H1 (cell line): ENCODE measurements at regions not wholly inside any gene's neighbourhood (a gene's known extent, or its start where the extent isn't known, plus 50 kb on each side); places are given as distances from the start of the nearest gene placed in this dataset.

Experiments used
- CTCF ChIA-PET: fragments of 300-600 bp; sonication (Branson Sonifier 250); formaldehyde crosslinking; loops from one replicate; lab custom pipeline; 2021; ENCODE audit not compliant: partially characterized antibody; lab: Charles Lee
- POLR2A ChIA-PET: fragments of 300-600 bp; sonication (Branson Sonifier 250); formaldehyde crosslinking; loops from one replicate; lab custom pipeline; 2021; ENCODE audit warnings: inconsistent platforms; ENCODE audit not compliant: partially characterized antibody; lab: Charles Lee
- DNase-seq, 2 experiments: peaks; one replicate each; pipeline versions ENCODE4 v3.0.0 to v3.0.0-alpha.2; 2010 to 2022; ENCODE audit warnings: low spot score in 2 of 2, low read depth in 1 of 2, mixed read lengths in 1 of 2
- FAIRE-seq: peaks from 2 replicates; lab custom pipeline; 2011; peaks lifted over from hg19 to GRCh38; lab: Jason Lieb, UNC
- H2AFZ ChIP-seq: 2 replicates; pipeline ENCODE4 v1.8.1; 2012; ENCODE audit warnings: low read length, inconsistent platforms
- H2AK5ac ChIP-seq: 2 replicates; pipeline ENCODE4 v1.6.1; 2013; ENCODE audit warnings: low read depth, low read length
- H2BK120ac ChIP-seq: replicated peaks from 2 replicates; pipeline ENCODE3; 2013; ENCODE audit warnings: low read depth, low read length, inconsistent platforms
- H2BK12ac ChIP-seq: 2 replicates; pipeline ENCODE4 v1.6.1; 2013; ENCODE audit warnings: low read depth, low read length
- H2BK15ac ChIP-seq: 2 replicates; pipeline ENCODE4 v1.6.1; 2013; ENCODE audit warnings: low read length
- H2BK20ac ChIP-seq: 2 replicates; pipeline ENCODE4 v1.6.1; 2013; ENCODE audit warnings: low read length
- H2BK5ac ChIP-seq: 2 replicates; pipeline ENCODE4 v1.6.1; 2013; ENCODE audit warnings: low read depth, low read length
- H3K14ac ChIP-seq: 2 replicates; pipeline ENCODE4 v1.6.1; 2013; ENCODE audit warnings: inconsistent platforms; ENCODE audit not compliant: insufficient read length
- H3K18ac ChIP-seq: 2 replicates; pipeline ENCODE4 v1.6.1; 2013; ENCODE audit warnings: low read length; ENCODE audit errors: extremely low read depth
- H3K23ac ChIP-seq: 2 replicates; pipeline ENCODE4 v1.6.1; 2013; ENCODE audit warnings: inconsistent platforms; ENCODE audit not compliant: insufficient read length
- H3K23me2 ChIP-seq: 2 replicates; pipeline ENCODE4 v1.6.1; 2013; ENCODE audit warnings: low read depth, low read length
- H3K27ac ChIP-seq: 2 replicates; pipeline ENCODE4 v1.6.1; 2011; ENCODE audit warnings: low read depth, low read length, inconsistent platforms
- H3K27me3 ChIP-seq, 4 experiments: replicated peaks in 1 of 4; 1 replicate in 1 of 4; 2 replicates in 3 of 4; pipeline versions ENCODE4 v1.6.1 to v1.8.1; 2011 to 2013; ENCODE audit warnings: low read length in 3 of 4, mild to moderate bottlenecking in 3 of 4, inconsistent platforms in 2 of 4, mixed read lengths in 2 of 4, moderate library complexity in 1 of 4; ENCODE audit not compliant: control insufficient read depth in 3 of 4, insufficient read depth in 3 of 4; ENCODE audit errors: extremely low read depth in 1 of 4
- H3K36me3 ChIP-seq, 4 experiments: 2 replicates each; pipeline versions ENCODE4 v1.6.1 to v1.8.1; 2011 to 2013; ENCODE audit warnings: mild to moderate bottlenecking in 4 of 4, low read length in 3 of 4, moderate library complexity in 2 of 4, control low read depth in 1 of 4, inconsistent platforms in 1 of 4; ENCODE audit not compliant: insufficient read depth in 4 of 4, control insufficient read depth in 2 of 4
- H3K4ac ChIP-seq: replicated peaks from 2 replicates; pipeline ENCODE3; 2013; ENCODE audit warnings: low read length, low read depth, mixed read lengths, inconsistent platforms; ENCODE audit not compliant: insufficient read length
- H3K4me1 ChIP-seq, 4 experiments: replicated peaks in 1 of 4; 1 replicate in 1 of 4; 2 replicates in 3 of 4; pipeline versions ENCODE4 v1.6.1 to v1.8.1; 2011 to 2013; ENCODE audit warnings: low read length in 3 of 4, inconsistent platforms in 2 of 4, mixed read lengths in 1 of 4; ENCODE audit not compliant: insufficient read depth in 4 of 4, control insufficient read depth in 3 of 4
- H3K4me2 ChIP-seq, 2 experiments: 2 replicates each; pipeline versions ENCODE4 v1.6.1 to v1.8.1; 2011 to 2013; ENCODE audit warnings: low read depth in 2 of 2, low read length in 2 of 2, control low read depth in 1 of 2, inconsistent platforms in 1 of 2, mild to moderate bottlenecking in 1 of 2; ENCODE audit not compliant: insufficient read depth in 1 of 2
- H3K4me3 ChIP-seq, 4 experiments: fragments of 200-600, 300-600 bp in 1 of 4; sonication (generic), shearing (Covaris generic), sonication (Bioruptor Twin) in 1 of 4; 2 replicates each; pipeline versions ENCODE4 v1.5.1 to v1.8.1; 2011 to 2016; ENCODE audit warnings: low read length in 4 of 4, low read depth in 3 of 4, control low read depth in 2 of 4, inconsistent platforms in 2 of 4, mild to moderate bottlenecking in 2 of 4, mixed read lengths in 1 of 4, moderate library complexity in 1 of 4; ENCODE audit not compliant: insufficient read depth in 2 of 4; ENCODE audit errors: extremely low read depth in 1 of 4
- H3K56ac ChIP-seq: replicated peaks from 2 replicates; pipeline ENCODE3; 2013; ENCODE audit warnings: low read depth, mild to moderate bottlenecking, mixed read lengths, low read length, inconsistent platforms; ENCODE audit not compliant: insufficient read length
- H3K79me1 ChIP-seq: 2 replicates; pipeline ENCODE4 v1.6.1; 2013; ENCODE audit warnings: low read depth, low read length, control low read depth
- H3K79me2 ChIP-seq, 2 experiments: 2 replicates each; pipeline versions ENCODE4 v1.6.1 to v1.8.1; 2012 to 2013; ENCODE audit warnings: low read length in 2 of 2, mild to moderate bottlenecking in 2 of 2, inconsistent platforms in 1 of 2; ENCODE audit not compliant: insufficient read depth in 2 of 2, control insufficient read depth in 1 of 2
- H3K9ac ChIP-seq, 4 experiments: replicated peaks in 1 of 4; 1 replicate in 1 of 4; 2 replicates in 3 of 4; pipeline versions ENCODE4 v1.6.1 to v1.8.1; 2011 to 2013; ENCODE audit warnings: low read depth in 3 of 4, low read length in 3 of 4, control low read depth in 2 of 4, mild to moderate bottlenecking in 2 of 4, moderate library complexity in 2 of 4, inconsistent platforms in 1 of 4; ENCODE audit errors: extremely low read depth in 1 of 4
- H3K9me3 ChIP-seq, 2 experiments: 2 replicates each; pipeline versions ENCODE4 v1.6.1 to v1.8.1; 2012 to 2013; ENCODE audit warnings: mild to moderate bottlenecking in 2 of 2, moderate library complexity in 2 of 2, control low read depth in 1 of 2, inconsistent platforms in 1 of 2, low read depth in 1 of 2, low read length in 1 of 2, mixed read lengths in 1 of 2; ENCODE audit not compliant: insufficient read depth in 2 of 2
- H4K20me1 ChIP-seq, 2 experiments: replicated peaks in 1 of 2; 2 replicates each; pipeline versions ENCODE3 to v1.8.1; 2011 to 2013; ENCODE audit warnings: inconsistent platforms in 2 of 2, low read length in 2 of 2, mild to moderate bottlenecking in 1 of 2; ENCODE audit not compliant: insufficient read depth in 2 of 2, control insufficient read depth in 1 of 2
- H4K5ac ChIP-seq: 2 replicates; pipeline ENCODE4 v1.6.1; 2013; ENCODE audit warnings: low read length, low read depth, mixed read lengths, inconsistent platforms; ENCODE audit not compliant: insufficient read length
- H4K8ac ChIP-seq: 2 replicates; pipeline ENCODE4 v1.8.0; 2013; ENCODE audit warnings: mild to moderate bottlenecking, moderate library complexity, low read length, inconsistent platforms; ENCODE audit not compliant: insufficient read depth; ENCODE audit errors: extremely low read depth
- H4K91ac ChIP-seq: replicated peaks from 2 replicates; pipeline ENCODE3; 2013; ENCODE audit warnings: low read length, mixed read lengths, inconsistent platforms; ENCODE audit not compliant: insufficient read length
- CBX8 ChIP-seq: fragments of 300-800, 300-1000 bp; sonication (generic); IDR thresholded peaks from 2 replicates; pipeline ENCODE4 v1.7.1; 2016; ENCODE audit warnings: low read depth, low read length, borderline replicate concordance
- CHD1 ChIP-seq: IDR thresholded peaks from 2 replicates; pipeline ENCODE4 v1.6.1; 2012; ENCODE audit warnings: low read depth, low read length, improper control_type of control experiment
- CHD2 ChIP-seq: IDR thresholded peaks from 2 replicates; pipeline ENCODE4 v1.6.1; 2012; ENCODE audit warnings: low read length, improper control_type of control experiment
- CREB1 ChIP-seq: IDR thresholded peaks from 2 replicates; pipeline ENCODE4 v1.6.1; 2012; ENCODE audit warnings: inconsistent platforms
- FOSL1 ChIP-seq: IDR thresholded peaks from 2 replicates; pipeline ENCODE4 v1.6.1; 2011; ENCODE audit warnings: mild to moderate bottlenecking, low read depth, low read length, moderate library complexity; ENCODE audit not compliant: insufficient read depth
- HDAC6 ChIP-seq: IDR thresholded peaks from one replicate; pipeline ENCODE4 v1.7.1; 2012; ENCODE audit warnings: low read depth, mild to moderate bottlenecking, inconsistent platforms, low read length, moderate library complexity
- RNF2 ChIP-seq: fragments of 200-900, 300-1000 bp; sonication (generic); IDR thresholded peaks from 2 replicates; pipeline ENCODE4 v1.7.1; 2016; ENCODE audit warnings: borderline replicate concordance, low read depth, mild to moderate bottlenecking, antibody characterized with exemption, low read length; ENCODE audit not compliant: poor library complexity, severe bottlenecking; ENCODE audit errors: missing control alignments
- SAP30 ChIP-seq: fragments of 300-600 bp; sonication (generic); IDR thresholded peaks from 2 replicates; pipeline ENCODE4 v1.7.1; 2012; ENCODE audit warnings: low read length, moderate library complexity, mild to moderate bottlenecking, inconsistent platforms; ENCODE audit not compliant: insufficient read depth, insufficient replicate concordance
- SIX5 ChIP-seq: IDR thresholded peaks from 2 replicates; pipeline ENCODE4 v1.6.1; 2011; ENCODE audit warnings: mild to moderate bottlenecking, low read depth, low read length
- SP4 ChIP-seq: IDR thresholded peaks from 2 replicates; pipeline ENCODE4 v1.6.1; 2012; ENCODE audit warnings: low read length, inconsistent platforms
- TCF12 ChIP-seq: IDR thresholded peaks from 2 replicates; pipeline ENCODE4 v1.6.1; 2011; ENCODE audit warnings: low read depth, mild to moderate bottlenecking, low read length
- ZNF274 ChIP-seq: IDR thresholded peaks from 2 replicates; pipeline ENCODE4 v1.7.0; 2012; ENCODE audit warnings: low read length, borderline replicate concordance; ENCODE audit errors: extremely low read depth
- WGBS, 2 experiments: shearing (Covaris generic) in 1 of 2; methylation state at CpG; one replicate each; pipeline versions ENCODE4 v1.1.6 to v1.1.7; 2013 to 2015; ENCODE audit warnings: low lambda C conversion rate in 2 of 2, mixed read lengths in 2 of 2, inconsistent platforms in 1 of 2, low coverage in 1 of 2, missing lambda C conversion rate in 1 of 2; ENCODE audit not compliant: insufficient replicate concordance in 2 of 2, insufficient coverage in 1 of 2, insufficient read length in 1 of 2; ENCODE audit errors: extremely low coverage in 1 of 2, missing lambda C conversion rate in 1 of 2; 5-methylcytosine and 5-hydroxymethylcytosine counted together

GRCh38 chr14:97070259-97070658 is 273.1 kb downstream of the VRK1 start:
- Histone ChIP-seq H4K20me1 (no peaks in the 10 kb centered on the region), H2BK5ac (no peak overlapping the region), H3K4me3 (no peak overlapping the region), H3K9me3 (no peaks in the 10 kb centered on the region), H4K8ac (no peak overlapping the region), H3K23me2 (no peaks in the 10 kb centered on the region; the same call in 1 of the 2 replicates), H3K27me3 (no peaks in the 10 kb centered on the region), H3K14ac (no peak overlapping the region), H2BK120ac (no peak overlapping the region), H3K23ac (no peak overlapping the region), H2BK20ac (no peak overlapping the region), H3K79me2 (no peaks in the 10 kb centered on the region), H3K79me1 (no peaks in the 10 kb centered on the region), H4K91ac (no peak overlapping the region), H4K5ac (no peak overlapping the region), H2BK15ac (no peak overlapping the region), H3K9ac (no peak overlapping the region), H2AK5ac (no peak overlapping the region), H3K4me2 (no peak overlapping the region), H3K27ac (no peak overlapping the region), H3K18ac (no peak overlapping the region), H3K56ac (no peak overlapping the region), H3K4me1 (no peaks in the 10 kb centered on the region; a peak in 2 of 7 replicates), H2AFZ (no peak overlapping the region), H2BK12ac (no peak overlapping the region), H3K36me3 (no peaks in the 10 kb centered on the region), H3K4ac (no peak overlapping the region)
- 92% methylated on average over 6 of the region's 6 CpGs; no CpG with 5 or more reads in 1 of the 2 experiments for WGBS, 2 experiments
- no peak for DNase-seq
- FAIRE-seq = no peak
- POLR2A ChIA-PET = no interaction called here
- CTCF ChIA-PET = no interaction called here
- TF ChIP-seq CBX8 (no peak), SP4 (no peak), FOSL1 (no peak), TCF12 (no peak), CREB1 (no peak), ZNF274 (no peak), RNF2 (no peak), HDAC6 (no peak), SIX5 (no peak), SAP30 (no peak), CHD2 (no peak), CHD1 (no peak)
- TF ChIP-seq, all 59 proteins: peak for 0
